ENCODE measurements at regions not wholly inside any gene's neighbourhood (a gene's known extent, or its start where the extent isn't known, plus 50 kb on each side); places are given as distances from the start of the nearest gene placed in this dataset.

GRCh38 chr7:46559194-46559832 is 638.2 kb upstream of the IGFBP3 start:
- no peak for DNase-seq

GRCh38 chr7:46558482-46559193 is 637.6 kb upstream of the IGFBP3 start:
- DNase-seq, result no peak

GRCh38 chr7:46557781-46558180 is 636.7 kb upstream of the IGFBP3 start:
- no peak for DNase-seq

- no peak for DNase-seq
These were observed 636.2 kb upstream of the IGFBP3 start for GRCh38 chr7:46557295-46557711.

- no peak for DNase-seq
These were observed 633.8 kb upstream of the IGFBP3 start for GRCh38 chr7:46554688-46555422.

- no peak for DNase-seq
These were observed 630.5 kb upstream of the IGFBP3 start for GRCh38 chr7:46551603-46552002.

GRCh38 chr7:46550864-46551263 is 629.8 kb upstream of the IGFBP3 start:
- DNase-seq, result no peak

- no peak for DNase-seq
These were observed 629.0 kb upstream of the IGFBP3 start for GRCh38 chr7:46549892-46550639.

GRCh38 chr7:46549347-46549746 is 628.3 kb upstream of the IGFBP3 start:
- DNase-seq, result no peak

GRCh38 chr7:46547044-46547443 is 626.0 kb upstream of the IGFBP3 start:
- DNase-seq, result no peak

- DNase-seq, result no peak
These were observed 624.7 kb upstream of the IGFBP3 start for GRCh38 chr7:46545790-46546189.

GRCh38 chr7:46544396-46545008 is 623.4 kb upstream of the IGFBP3 start:
- no peak for DNase-seq

- no peak for DNase-seq
These were observed 621.0 kb upstream of the IGFBP3 start for GRCh38 chr7:46542076-46542475.

- no peak for DNase-seq
These were observed 618.9 kb upstream of the IGFBP3 start for GRCh38 chr7:46539892-46540483.

GRCh38 chr7:46537191-46537905 is 616.3 kb upstream of the IGFBP3 start:
- DNase-seq, result no peak

- DNase-seq, result no peak
These were observed 613.9 kb upstream of the IGFBP3 start for GRCh38 chr7:46534664-46535588.

- DNase-seq, result no peak
These were observed 612.9 kb upstream of the IGFBP3 start for GRCh38 chr7:46533946-46534345.

- no peak for DNase-seq
These were observed 611.5 kb upstream of the IGFBP3 start for GRCh38 chr7:46532571-46532970.

GRCh38 chr7:46530081-46530750 is 609.1 kb upstream of the IGFBP3 start:
- DNase-seq, result no peak

- DNase-seq, result no peak
These were observed 606.3 kb upstream of the IGFBP3 start for GRCh38 chr7:46527360-46527759.
